ENCODE measurements at regions not wholly inside any gene's neighbourhood (a gene's known extent, or its start where the extent isn't known, plus 50 kb on each side); places are given as distances from the start of the nearest gene placed in this dataset.

GRCh38 chr12:41772478-41772877 is 372.2 kb downstream of the GXYLT1 start:
- in situ Hi-C loops (cut with MboI; ENCODE audit: low sequenced_read_pairs, unreplicated experiment): no loop called here
- no peak for TF ChIP-seq CTCF (IDR thresholded peaks at IDR 0.05; ENCODE audit: borderline replicate concordance, control extremely low read depth, extremely low read depth, insufficient read depth, missing control alignments)
- no peak for DNase-seq (ENCODE audit: low spot score)

- in situ Hi-C loops (cut with MboI; ENCODE audit: low sequenced_read_pairs, unreplicated experiment): no loop called here
- no peak for TF ChIP-seq CTCF (IDR thresholded peaks at IDR 0.05; ENCODE audit: borderline replicate concordance, control extremely low read depth, extremely low read depth, insufficient read depth, missing control alignments)
- DNase-seq (ENCODE audit: low spot score): no peak
Observed at GRCh38 chr12:41769810-41770209, 374.9 kb downstream of the GXYLT1 start.

- no peak for DNase-seq (ENCODE audit: low spot score)
- no peak for TF ChIP-seq CTCF (IDR thresholded peaks at IDR 0.05; ENCODE audit: borderline replicate concordance, control extremely low read depth, extremely low read depth, insufficient read depth, missing control alignments)
- in situ Hi-C loops (cut with MboI; ENCODE audit: low sequenced_read_pairs, unreplicated experiment): no loop called here
Observed at GRCh38 chr12:41768456-41768855, 376.2 kb downstream of the GXYLT1 start.

- DNase-seq (ENCODE audit: low spot score): no peak
- in situ Hi-C loops (cut with MboI; ENCODE audit: low sequenced_read_pairs, unreplicated experiment): no loop called here
- TF ChIP-seq CTCF (IDR thresholded peaks at IDR 0.05; ENCODE audit: borderline replicate concordance, control extremely low read depth, extremely low read depth, insufficient read depth, missing control alignments): no peak
Observed at GRCh38 chr12:41762691-41763090, 382.0 kb downstream of the GXYLT1 start.

- in situ Hi-C loops (cut with MboI; ENCODE audit: low sequenced_read_pairs, unreplicated experiment): no loop called here
- DNase-seq (ENCODE audit: low spot score): no peak
- TF ChIP-seq CTCF (IDR thresholded peaks at IDR 0.05; ENCODE audit: borderline replicate concordance, control extremely low read depth, extremely low read depth, insufficient read depth, missing control alignments): no peak
Observed at GRCh38 chr12:41745593-41745992, 399.1 kb downstream of the GXYLT1 start.

GRCh38 chr12:41743835-41744234 is 400.8 kb downstream of the GXYLT1 start:
- no peak for TF ChIP-seq CTCF (IDR thresholded peaks at IDR 0.05; ENCODE audit: borderline replicate concordance, control extremely low read depth, extremely low read depth, insufficient read depth, missing control alignments)
- DNase-seq (ENCODE audit: low spot score): no peak
- in situ Hi-C loops (cut with MboI; ENCODE audit: low sequenced_read_pairs, unreplicated experiment): no loop called here

GRCh38 chr12:41739066-41739465 is 405.6 kb downstream of the GXYLT1 start:
- in situ Hi-C loops (cut with MboI; ENCODE audit: low sequenced_read_pairs, unreplicated experiment): no loop called here
- no peak for DNase-seq (ENCODE audit: low spot score)
- TF ChIP-seq CTCF (IDR thresholded peaks at IDR 0.05; ENCODE audit: borderline replicate concordance, control extremely low read depth, extremely low read depth, insufficient read depth, missing control alignments): no peak

Data from GM13976 (cell line).